ENCODE measurements at regions not wholly inside any gene's neighbourhood (a gene's known extent, or its start where the extent isn't known, plus 50 kb on each side); places are given as distances from the start of the nearest gene placed in this dataset.

- TF ChIP-seq, protein P1, sequence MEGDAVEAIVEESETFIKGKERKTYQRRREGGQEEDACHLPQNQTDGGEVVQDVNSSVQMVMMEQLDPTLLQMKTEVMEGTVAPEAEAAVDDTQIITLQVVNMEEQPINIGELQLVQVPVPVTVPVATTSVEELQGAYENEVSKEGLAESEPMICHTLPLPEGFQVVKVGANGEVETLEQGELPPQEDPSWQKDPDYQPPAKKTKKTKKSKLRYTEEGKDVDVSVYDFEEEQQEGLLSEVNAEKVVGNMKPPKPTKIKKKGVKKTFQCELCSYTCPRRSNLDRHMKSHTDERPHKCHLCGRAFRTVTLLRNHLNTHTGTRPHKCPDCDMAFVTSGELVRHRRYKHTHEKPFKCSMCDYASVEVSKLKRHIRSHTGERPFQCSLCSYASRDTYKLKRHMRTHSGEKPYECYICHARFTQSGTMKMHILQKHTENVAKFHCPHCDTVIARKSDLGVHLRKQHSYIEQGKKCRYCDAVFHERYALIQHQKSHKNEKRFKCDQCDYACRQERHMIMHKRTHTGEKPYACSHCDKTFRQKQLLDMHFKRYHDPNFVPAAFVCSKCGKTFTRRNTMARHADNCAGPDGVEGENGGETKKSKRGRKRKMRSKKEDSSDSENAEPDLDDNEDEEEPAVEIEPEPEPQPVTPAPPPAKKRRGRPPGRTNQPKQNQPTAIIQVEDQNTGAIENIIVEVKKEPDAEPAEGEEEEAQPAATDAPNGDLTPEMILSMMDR (IDR thresholded peaks at IDR 0.05; ENCODE audit: insufficient read depth, low read depth, low read length), result no peak
- TF ChIP-seq EZH2 (IDR thresholded peaks at IDR 0.05; ENCODE audit: insufficient read depth, low read length), result no peak
- peaks cover 2% of the 10 kb centered on the region for H3K36me3 Mint-ChIP-seq (ENCODE audit: low read depth, unreplicated experiment)
- FAIRE-seq (no peak), DNase-seq (ENCODE audit: low read depth) (no peak)
- no peaks in the 10 kb centered on the region for H4K20me1 ChIP-seq (ENCODE audit: insufficient read depth, low read length)
- H3K27me3 Mint-ChIP-seq (ENCODE audit: low read depth, unreplicated experiment), result no peaks in the 10 kb centered on the region
- no peaks in the 10 kb centered on the region for H3K79me2 ChIP-seq (ENCODE audit: insufficient read depth, low read length)
- H3K27me3 ChIP-seq (ENCODE audit: insufficient read depth, low read length), result no peaks in the 10 kb centered on the region
- H3K4me1 Mint-ChIP-seq (ENCODE audit: low read depth, unreplicated experiment), result no peaks in the 10 kb centered on the region
- H3K27ac ChIP-seq (ENCODE audit: low read depth, low read length), result no peak overlapping the region
- H3K9me3 ChIP-seq (ENCODE audit: insufficient read depth, low read depth, low read length), result no peaks in the 10 kb centered on the region
- peak overlapping the region; percentile 70 for H3K27ac Mint-ChIP-seq (ENCODE audit: unreplicated experiment)
- H2AFZ ChIP-seq (ENCODE audit: low read depth, low read length), result no peak overlapping the region
- H3K4me3 ChIP-seq (ENCODE audit: insufficient read depth, low read depth, low read length), result no peak overlapping the region
- no peaks in the 10 kb centered on the region for H3K36me3 ChIP-seq (ENCODE audit: insufficient read depth, low read length)
- no peaks in the 10 kb centered on the region for H3K4me1 ChIP-seq (ENCODE audit: insufficient read depth, low read length)
- no peak overlapping the region for H3K4me2 ChIP-seq (ENCODE audit: low read length)
- H3K9ac ChIP-seq (ENCODE audit: low read length), result no peak overlapping the region
- no peak overlapping the region for H3K4me3 Mint-ChIP-seq (ENCODE audit: unreplicated experiment)
- peaks cover 4% of the 10 kb centered on the region for H3K9me3 Mint-ChIP-seq (ENCODE audit: unreplicated experiment)
These were observed 170.9 kb downstream of the SEC23A start for GRCh38 chr14:38931969-38932652.

DNA sequence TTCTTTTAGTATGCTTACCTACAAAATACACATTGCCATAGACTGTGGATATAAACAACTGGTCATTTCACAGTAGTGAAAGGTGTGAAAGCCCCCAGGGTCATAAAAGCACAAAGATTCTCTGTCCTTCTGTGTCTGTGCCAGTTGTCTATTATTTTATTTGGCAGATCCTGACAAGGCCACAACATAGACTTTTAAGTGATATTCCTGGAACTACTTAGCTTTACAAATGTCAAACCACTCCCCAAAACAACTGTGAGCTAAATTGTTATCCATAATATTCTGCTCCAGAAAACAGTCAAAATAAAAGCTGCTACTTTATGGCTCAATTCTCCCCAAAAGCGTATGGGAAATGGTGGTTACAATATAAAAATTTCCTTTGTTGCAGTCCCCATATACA lies 172.1 kb downstream of the SEC23A start:
- Histone ChIP-seq H3K4me1 (ENCODE audit: insufficient read depth, low read length) (no peaks in the 10 kb centered on the region), H4K20me1 (ENCODE audit: insufficient read depth, low read length) (no peaks in the 10 kb centered on the region), H3K27me3 (ENCODE audit: insufficient read depth, low read length) (no peaks in the 10 kb centered on the region), H3K4me2 (ENCODE audit: low read length) (no peak overlapping the region), H3K4me3 (ENCODE audit: insufficient read depth, low read depth, low read length) (no peak overlapping the region), H3K36me3 (ENCODE audit: insufficient read depth, low read length) (no peaks in the 10 kb centered on the region), H3K9ac (ENCODE audit: low read length) (no peak overlapping the region), H3K79me2 (ENCODE audit: insufficient read depth, low read length) (no peaks in the 10 kb centered on the region), H3K27ac (ENCODE audit: low read depth, low read length) (no peak overlapping the region), H3K9me3 (ENCODE audit: insufficient read depth, low read depth, low read length) (no peaks in the 10 kb centered on the region), H2AFZ (ENCODE audit: low read depth, low read length) (no peak overlapping the region)
- Mint-ChIP-seq H3K4me3 (ENCODE audit: unreplicated experiment) (no peak overlapping the region), H3K4me1 (ENCODE audit: low read depth, unreplicated experiment) (no peaks in the 10 kb centered on the region), H3K27ac (ENCODE audit: unreplicated experiment) (no peak overlapping the region), H3K36me3 (ENCODE audit: low read depth, unreplicated experiment) (no peaks in the 10 kb centered on the region), H3K9me3 (ENCODE audit: unreplicated experiment) (no peaks in the 10 kb centered on the region), H3K27me3 (ENCODE audit: low read depth, unreplicated experiment) (no peaks in the 10 kb centered on the region)
- DNase-seq (ENCODE audit: low read depth) (no peak), FAIRE-seq (no peak)
- TF ChIP-seq, protein P1 (IDR thresholded peaks at IDR 0.05; ENCODE audit: insufficient read depth, low read depth, low read length), result no peak
- TF ChIP-seq EZH2 (IDR thresholded peaks at IDR 0.05; ENCODE audit: insufficient read depth, low read length), result no peak

GRCh38 chr14:38930022-38930421 lies 173.0 kb downstream of the SEC23A start:
- no peak overlapping the region for H3K4me3 Mint-ChIP-seq (ENCODE audit: unreplicated experiment)
- H3K4me3 ChIP-seq (ENCODE audit: insufficient read depth, low read depth, low read length), result no peak overlapping the region
- no peaks in the 10 kb centered on the region for H3K27me3 Mint-ChIP-seq (ENCODE audit: low read depth, unreplicated experiment)
- H3K27ac ChIP-seq (ENCODE audit: low read depth, low read length), result no peak overlapping the region
- no peaks in the 10 kb centered on the region for H4K20me1 ChIP-seq (ENCODE audit: insufficient read depth, low read length)
- H3K36me3 ChIP-seq (ENCODE audit: insufficient read depth, low read length), result no peaks in the 10 kb centered on the region
- no peak overlapping the region for H3K27ac Mint-ChIP-seq (ENCODE audit: unreplicated experiment)
- no peaks in the 10 kb centered on the region for H3K9me3 ChIP-seq (ENCODE audit: insufficient read depth, low read depth, low read length)
- FAIRE-seq (no peak), DNase-seq (ENCODE audit: low read depth) (no peak)
- no peak for TF ChIP-seq EZH2 (IDR thresholded peaks at IDR 0.05; ENCODE audit: insufficient read depth, low read length)
- TF ChIP-seq, protein P1 (IDR thresholded peaks at IDR 0.05; ENCODE audit: insufficient read depth, low read depth, low read length), result no peak
- H3K9ac ChIP-seq (ENCODE audit: low read length), result no peak overlapping the region
- no peaks in the 10 kb centered on the region for H3K4me1 ChIP-seq (ENCODE audit: insufficient read depth, low read length)
- H3K27me3 ChIP-seq (ENCODE audit: insufficient read depth, low read length), result no peaks in the 10 kb centered on the region
- no peaks in the 10 kb centered on the region for H3K36me3 Mint-ChIP-seq (ENCODE audit: low read depth, unreplicated experiment)
- H3K4me1 Mint-ChIP-seq (ENCODE audit: low read depth, unreplicated experiment), result no peaks in the 10 kb centered on the region
- no peak overlapping the region for H2AFZ ChIP-seq (ENCODE audit: low read depth, low read length)
- H3K79me2 ChIP-seq (ENCODE audit: insufficient read depth, low read length), result no peaks in the 10 kb centered on the region
- no peaks in the 10 kb centered on the region for H3K9me3 Mint-ChIP-seq (ENCODE audit: unreplicated experiment)
- H3K4me2 ChIP-seq (ENCODE audit: low read length), result no peak overlapping the region
